Activated naive CD4-positive, alpha-beta T cell treated with anti-CD3 and anti-CD28 coated beads, Interleukin-2, amount 50 U/mL, for 24 hours (primary cell): ENCODE measurements at regions not wholly inside any gene's neighbourhood (a gene's known extent, or its start where the extent isn't known, plus 50 kb on each side); places are given as distances from the start of the nearest gene placed in this dataset.

Experiments used
- H3K27ac Mint-ChIP-seq: one replicate; pipeline ENCODE4 v1.8.0; 2021; ENCODE audit warnings: mild to moderate bottlenecking, mixed read lengths
- H3K27me3 Mint-ChIP-seq: one replicate; pipeline ENCODE4 v1.8.0; 2021; ENCODE audit warnings: mixed read lengths
- H3K36me3 Mint-ChIP-seq: one replicate; pipeline ENCODE4 v1.8.0; 2021; ENCODE audit warnings: mixed read lengths
- H3K4me1 Mint-ChIP-seq: one replicate; pipeline ENCODE4 v1.8.0; 2021; ENCODE audit warnings: mixed read lengths
- H3K4me3 Mint-ChIP-seq: one replicate; pipeline ENCODE4 v1.8.0; 2021; ENCODE audit warnings: mild to moderate bottlenecking, mixed read lengths
- H3K9me3 Mint-ChIP-seq: one replicate; pipeline ENCODE4 v1.8.0; 2021; ENCODE audit warnings: mixed read lengths

DNA sequence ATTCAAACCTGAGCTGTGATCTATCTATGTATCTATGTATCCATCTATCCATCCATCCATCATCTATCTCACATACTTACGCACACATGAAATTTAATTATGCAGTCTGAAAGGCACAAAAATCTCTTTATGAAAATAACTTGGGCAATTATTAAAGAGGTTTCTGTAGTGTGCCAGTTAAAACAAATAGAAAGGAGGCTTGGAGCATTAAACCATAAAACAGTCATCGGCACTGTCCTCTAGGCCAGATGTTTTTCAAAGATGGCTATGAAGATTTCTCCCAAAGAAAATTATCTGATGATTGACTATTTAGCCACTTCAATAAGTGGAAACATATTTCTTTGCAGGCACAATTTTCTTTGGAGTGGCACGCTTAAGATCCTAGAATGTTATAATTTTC is 392.5 kb upstream of the RPS23 start:
- H3K27me3 Mint-ChIP-seq = peaks cover 4% of the 10 kb centered on the region
- no peak overlapping the region for H3K27ac Mint-ChIP-seq
- no peak overlapping the region for H3K4me3 Mint-ChIP-seq
- no peaks in the 10 kb centered on the region for H3K36me3 Mint-ChIP-seq
- H3K4me1 Mint-ChIP-seq = no peaks in the 10 kb centered on the region
- no peaks in the 10 kb centered on the region for H3K9me3 Mint-ChIP-seq

DNA sequence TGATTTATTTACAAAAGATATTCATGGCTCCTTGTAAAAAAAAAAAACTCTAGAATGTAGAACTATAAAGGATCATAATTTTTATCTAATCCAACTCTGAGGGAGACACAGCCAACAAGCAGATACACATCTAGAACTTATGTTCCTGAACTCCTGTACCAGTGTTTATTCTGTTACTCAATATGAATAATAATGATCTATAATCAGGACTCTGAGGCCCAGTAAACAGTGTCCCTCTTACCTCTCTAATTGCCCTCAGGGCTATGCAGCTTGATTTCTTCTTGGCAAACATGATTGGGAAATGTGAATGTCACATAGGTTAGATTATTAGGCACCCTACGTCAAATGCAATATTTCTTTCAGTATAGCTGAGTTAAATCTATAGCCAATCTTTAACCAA is 391.6 kb upstream of the RPS23 start:
- no peak overlapping the region for H3K4me3 Mint-ChIP-seq
- H3K27ac Mint-ChIP-seq = no peak overlapping the region
- H3K9me3 Mint-ChIP-seq = no peaks in the 10 kb centered on the region
- H3K27me3 Mint-ChIP-seq = peaks cover 2% of the 10 kb centered on the region
- no peaks in the 10 kb centered on the region for H3K36me3 Mint-ChIP-seq
- no peaks in the 10 kb centered on the region for H3K4me1 Mint-ChIP-seq

DNA sequence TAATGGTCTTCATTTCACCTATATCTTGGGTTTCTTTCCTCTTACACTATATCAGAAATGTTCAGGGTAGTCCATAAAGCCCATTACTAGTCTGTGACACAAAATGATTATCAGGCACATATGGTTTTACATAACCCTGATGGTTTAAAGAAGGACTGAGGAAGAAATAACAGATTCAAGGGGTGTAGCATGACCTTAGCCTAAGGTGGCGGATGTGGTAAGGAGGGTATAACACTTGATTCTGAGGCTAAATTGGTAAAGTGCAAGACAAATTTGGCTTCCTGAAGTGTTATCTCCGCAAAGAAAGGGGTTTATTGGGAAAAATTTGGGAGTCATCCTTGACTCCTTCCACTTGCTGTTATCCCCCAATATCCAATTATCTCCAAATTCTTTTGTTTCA is 388.2 kb upstream of the RPS23 start:
- Mint-ChIP-seq H3K4me3 (no peak overlapping the region), H3K36me3 (no peaks in the 10 kb centered on the region), H3K27me3 (peaks cover 2% of the 10 kb centered on the region), H3K27ac (no peak overlapping the region), H3K9me3 (no peaks in the 10 kb centered on the region), H3K4me1 (no peaks in the 10 kb centered on the region)

DNA sequence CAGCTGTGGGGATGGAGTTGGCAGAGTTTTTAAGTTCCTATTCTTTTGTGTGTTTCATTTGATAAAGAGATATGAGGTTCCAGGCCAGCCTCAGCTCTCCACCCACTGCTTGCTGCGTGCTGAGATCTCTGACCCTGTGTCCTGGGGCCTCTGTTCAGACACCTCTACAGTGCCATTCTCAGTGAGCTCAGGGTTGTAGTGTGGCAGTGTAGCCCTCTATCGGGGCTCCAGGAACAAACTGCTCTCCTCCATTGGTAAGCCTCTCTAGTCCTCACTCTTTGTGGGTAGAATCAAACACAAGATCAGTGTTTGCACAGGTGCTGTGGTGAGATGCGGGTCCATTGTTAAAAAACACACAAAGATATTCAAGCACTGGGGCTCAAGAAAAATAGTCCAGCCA is 386.6 kb upstream of the RPS23 start:
- Mint-ChIP-seq H3K27me3 (peaks cover 2% of the 10 kb centered on the region), H3K9me3 (no peaks in the 10 kb centered on the region), H3K36me3 (no peaks in the 10 kb centered on the region), H3K4me3 (no peak overlapping the region), H3K27ac (no peak overlapping the region), H3K4me1 (no peaks in the 10 kb centered on the region)

DNA sequence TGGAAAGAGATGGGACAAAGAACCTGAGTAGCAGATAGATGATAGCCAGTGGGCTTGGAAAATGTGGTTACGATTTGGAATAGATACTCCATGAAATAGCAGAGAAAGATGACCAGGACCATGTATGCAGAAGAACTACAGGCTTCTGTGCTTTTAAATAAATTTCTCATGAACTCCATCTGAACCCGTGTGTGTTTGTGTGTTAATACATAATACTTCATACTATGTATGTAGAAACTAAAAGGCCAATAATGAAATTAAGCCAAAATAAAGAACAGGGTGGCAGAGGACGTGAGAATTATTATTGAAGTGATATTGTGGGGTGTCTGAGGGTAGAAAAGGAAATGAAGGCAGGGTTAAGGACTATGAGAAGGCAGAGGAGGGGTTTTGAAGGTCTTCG is 385.1 kb upstream of the RPS23 start:
- no peaks in the 10 kb centered on the region for H3K36me3 Mint-ChIP-seq
- H3K4me3 Mint-ChIP-seq = no peak overlapping the region
- no peaks in the 10 kb centered on the region for H3K4me1 Mint-ChIP-seq
- no peaks in the 10 kb centered on the region for H3K9me3 Mint-ChIP-seq
- no peaks in the 10 kb centered on the region for H3K27me3 Mint-ChIP-seq
- no peak overlapping the region for H3K27ac Mint-ChIP-seq

DNA sequence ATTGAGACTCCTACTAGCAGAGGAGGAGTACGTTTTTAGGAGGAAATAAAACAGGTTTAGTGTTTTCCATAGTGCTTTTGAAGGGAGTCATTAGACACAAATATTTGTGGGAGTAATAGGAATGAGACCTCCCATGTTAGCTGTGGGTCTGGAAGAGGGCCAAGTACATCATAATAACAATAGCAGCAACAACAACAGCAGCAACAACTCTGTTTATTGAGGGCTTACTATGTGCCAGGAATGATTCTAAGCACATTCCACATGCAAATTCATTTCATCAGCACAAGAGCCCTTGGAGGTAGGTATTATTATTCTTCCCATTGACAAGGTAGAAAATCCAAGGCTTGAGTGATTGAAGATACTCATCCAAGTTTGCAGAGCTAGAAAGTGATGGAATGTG is 384.2 kb upstream of the RPS23 start:
- Mint-ChIP-seq H3K36me3 (no peaks in the 10 kb centered on the region), H3K4me3 (no peak overlapping the region), H3K9me3 (no peaks in the 10 kb centered on the region), H3K27ac (no peak overlapping the region), H3K27me3 (no peaks in the 10 kb centered on the region), H3K4me1 (no peaks in the 10 kb centered on the region)

DNA sequence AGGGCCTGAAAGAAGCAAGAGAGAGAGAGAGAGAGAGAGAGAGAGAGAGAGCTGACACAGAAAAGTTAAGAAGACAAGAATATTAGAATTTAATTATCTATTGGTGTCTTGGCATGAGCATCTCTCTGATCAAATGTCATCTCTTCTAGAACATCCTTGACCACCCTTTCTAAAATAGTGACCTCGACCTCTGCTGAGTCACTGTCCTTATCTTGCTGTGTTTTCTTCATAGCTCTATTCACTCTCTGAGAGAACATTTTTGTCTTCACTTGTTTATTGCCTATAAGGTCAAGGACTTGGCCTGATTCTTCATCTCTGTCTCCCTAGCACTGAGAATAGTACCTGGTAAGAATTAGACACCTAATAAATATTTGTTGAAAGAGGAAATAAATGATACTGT is 383.8 kb upstream of the RPS23 start:
- Mint-ChIP-seq H3K9me3 (no peaks in the 10 kb centered on the region), H3K27ac (no peak overlapping the region), H3K36me3 (no peaks in the 10 kb centered on the region), H3K27me3 (no peaks in the 10 kb centered on the region), H3K4me1 (no peaks in the 10 kb centered on the region), H3K4me3 (no peak overlapping the region)

DNA sequence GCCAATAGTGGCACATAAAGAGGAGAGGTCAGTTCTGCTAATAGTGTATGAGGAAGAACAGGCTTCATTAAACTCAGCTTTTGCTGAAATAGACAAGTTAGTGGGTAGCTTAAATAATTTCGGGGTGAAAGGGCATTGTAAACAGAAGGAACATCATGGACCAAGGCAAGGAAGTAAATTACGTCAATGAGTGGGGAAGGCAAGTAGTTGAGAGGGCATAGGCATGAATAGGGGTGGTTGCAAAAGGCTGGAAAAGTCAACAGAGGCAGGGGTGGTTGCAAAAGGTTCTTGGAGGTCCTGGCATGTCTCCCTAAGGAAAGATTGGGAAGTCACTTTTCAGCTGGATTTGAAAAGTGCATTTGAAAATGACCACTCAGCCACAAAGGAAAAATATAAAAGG is 383.3 kb upstream of the RPS23 start:
- no peak overlapping the region for H3K4me3 Mint-ChIP-seq
- no peaks in the 10 kb centered on the region for H3K36me3 Mint-ChIP-seq
- no peaks in the 10 kb centered on the region for H3K9me3 Mint-ChIP-seq
- H3K27ac Mint-ChIP-seq = no peak overlapping the region
- no peaks in the 10 kb centered on the region for H3K4me1 Mint-ChIP-seq
- no peaks in the 10 kb centered on the region for H3K27me3 Mint-ChIP-seq

DNA sequence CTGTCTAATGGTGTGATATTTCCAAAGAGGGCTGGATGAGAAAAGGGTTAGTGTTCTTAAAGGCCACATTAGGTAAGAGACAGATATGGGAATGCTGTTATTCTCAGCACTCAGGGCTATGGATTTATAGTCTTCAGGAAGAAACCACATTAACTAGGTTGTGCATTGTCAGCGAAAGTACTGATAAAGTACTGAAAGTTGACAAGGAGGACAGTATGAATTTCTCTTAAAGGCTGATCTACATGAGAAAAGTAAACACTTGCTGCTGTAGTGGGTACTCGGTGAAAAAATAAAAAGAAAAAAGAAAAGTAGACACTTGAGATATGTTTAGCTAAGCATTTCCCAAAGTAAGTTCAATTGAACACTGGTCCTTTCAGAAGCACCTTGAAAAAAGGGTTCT is 381.0 kb upstream of the RPS23 start:
- H3K4me3 Mint-ChIP-seq = no peak overlapping the region
- no peak overlapping the region for H3K27ac Mint-ChIP-seq
- H3K4me1 Mint-ChIP-seq = no peaks in the 10 kb centered on the region
- H3K36me3 Mint-ChIP-seq = no peaks in the 10 kb centered on the region
- H3K27me3 Mint-ChIP-seq = peaks cover 2% of the 10 kb centered on the region
- no peaks in the 10 kb centered on the region for H3K9me3 Mint-ChIP-seq

DNA sequence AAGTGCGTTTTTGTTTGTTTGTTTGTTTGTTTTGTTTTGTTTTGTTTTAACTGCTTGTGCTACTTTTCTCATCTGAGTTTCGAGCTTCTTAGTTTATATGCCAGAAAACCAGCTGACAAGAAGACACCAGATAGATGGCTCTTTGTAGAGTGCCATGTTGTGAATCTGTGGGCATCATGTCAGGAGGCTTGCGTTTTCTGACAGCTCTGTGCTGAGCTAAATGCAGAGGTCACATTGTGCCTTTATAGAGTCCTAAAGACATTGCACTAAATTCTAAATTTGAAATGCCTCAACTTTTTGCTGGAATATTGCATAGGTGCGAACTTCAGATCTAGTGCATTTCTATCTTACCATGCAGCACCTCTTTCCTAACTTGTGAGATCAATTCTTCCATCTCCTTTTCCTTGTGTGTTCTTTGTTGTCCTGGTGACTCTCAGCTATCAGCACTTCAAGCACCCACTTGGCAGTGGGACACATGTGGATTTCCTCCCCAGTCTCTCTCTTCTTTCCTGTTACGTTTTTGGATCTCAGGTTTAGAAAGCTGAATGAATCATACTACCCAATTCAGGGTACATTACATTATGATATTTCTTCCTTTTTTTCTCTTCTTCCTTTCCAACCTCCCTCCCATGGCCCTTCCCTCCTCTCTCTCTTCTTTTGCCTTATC is 379.0 kb upstream of the RPS23 start:
- H3K27ac Mint-ChIP-seq = peak overlapping the region; percentile 43
- H3K9me3 Mint-ChIP-seq = no peaks in the 10 kb centered on the region
- H3K4me3 Mint-ChIP-seq = no peak overlapping the region
- H3K4me1 Mint-ChIP-seq = no peaks in the 10 kb centered on the region
- peaks cover 7% of the 10 kb centered on the region for H3K27me3 Mint-ChIP-seq
- H3K36me3 Mint-ChIP-seq = no peaks in the 10 kb centered on the region

DNA sequence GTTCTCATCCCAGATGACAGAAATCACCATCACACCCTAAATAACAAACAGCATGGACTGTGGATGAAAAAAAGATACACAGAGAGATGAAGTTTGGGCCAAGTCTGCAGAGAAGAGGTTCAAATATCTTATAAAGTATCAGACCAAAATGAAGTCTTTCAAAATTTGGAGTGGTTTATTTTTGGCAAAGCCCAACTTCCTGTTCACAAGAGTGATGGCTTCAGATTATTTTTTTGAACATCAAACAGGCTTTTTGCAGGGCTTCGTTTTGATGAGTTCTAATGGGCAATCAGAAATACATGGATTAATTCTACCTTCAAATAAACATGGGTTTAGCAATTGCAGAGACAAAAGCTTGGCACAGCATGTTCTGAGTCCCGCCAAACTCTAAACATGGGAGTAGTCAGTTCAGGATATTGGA is 378.2 kb upstream of the RPS23 start:
- Mint-ChIP-seq H3K27ac (no peak overlapping the region), H3K36me3 (no peaks in the 10 kb centered on the region), H3K4me1 (no peaks in the 10 kb centered on the region), H3K4me3 (no peak overlapping the region), H3K9me3 (no peaks in the 10 kb centered on the region), H3K27me3 (peaks cover 8% of the 10 kb centered on the region)

DNA sequence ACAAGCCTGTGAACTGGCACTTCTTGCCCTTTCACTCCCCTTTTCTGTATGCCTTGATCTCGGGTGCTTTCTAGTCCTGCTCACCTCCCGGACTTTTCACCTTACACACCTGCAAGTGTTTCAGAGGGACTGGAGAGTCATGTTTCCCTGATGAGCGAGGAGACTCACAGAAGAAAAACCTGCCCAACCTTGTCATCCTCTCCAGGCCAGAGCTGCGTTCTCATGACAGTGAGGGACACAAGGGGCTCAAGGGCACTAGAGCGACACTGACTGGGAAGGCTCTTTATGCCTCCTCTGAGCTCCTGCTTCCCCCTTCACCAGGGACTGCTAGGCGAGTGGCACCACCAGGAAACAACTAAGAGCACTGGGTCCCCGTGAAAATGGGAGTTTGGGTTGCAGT is 376.9 kb upstream of the RPS23 start:
- H3K4me3 Mint-ChIP-seq = no peak overlapping the region
- no peaks in the 10 kb centered on the region for H3K9me3 Mint-ChIP-seq
- no peaks in the 10 kb centered on the region for H3K4me1 Mint-ChIP-seq
- no peak overlapping the region for H3K27ac Mint-ChIP-seq
- no peaks in the 10 kb centered on the region for H3K36me3 Mint-ChIP-seq
- H3K27me3 Mint-ChIP-seq = peaks cover 8% of the 10 kb centered on the region

DNA sequence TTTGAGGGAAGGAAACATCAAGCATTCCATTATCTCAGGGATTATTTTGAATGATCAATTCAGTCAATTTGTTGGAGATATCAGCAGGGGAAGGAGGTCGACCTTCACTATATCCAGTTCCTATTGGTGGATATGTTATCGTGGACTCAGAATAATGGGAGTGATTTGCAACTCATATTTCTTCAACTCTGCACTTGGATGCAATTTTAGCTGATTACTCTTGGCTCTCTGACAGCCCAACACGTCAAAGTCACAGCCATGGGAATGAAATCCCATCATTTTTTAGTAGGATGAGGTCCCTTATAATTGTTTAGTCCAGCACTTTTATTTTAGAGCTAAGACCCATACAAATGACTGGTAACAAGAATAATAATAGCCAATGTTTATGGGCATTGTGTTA is 371.8 kb upstream of the RPS23 start:
- Mint-ChIP-seq H3K9me3 (no peaks in the 10 kb centered on the region), H3K4me1 (no peaks in the 10 kb centered on the region), H3K27ac (no peak overlapping the region), H3K27me3 (peaks cover 8% of the 10 kb centered on the region), H3K4me3 (no peak overlapping the region), H3K36me3 (no peaks in the 10 kb centered on the region)

DNA sequence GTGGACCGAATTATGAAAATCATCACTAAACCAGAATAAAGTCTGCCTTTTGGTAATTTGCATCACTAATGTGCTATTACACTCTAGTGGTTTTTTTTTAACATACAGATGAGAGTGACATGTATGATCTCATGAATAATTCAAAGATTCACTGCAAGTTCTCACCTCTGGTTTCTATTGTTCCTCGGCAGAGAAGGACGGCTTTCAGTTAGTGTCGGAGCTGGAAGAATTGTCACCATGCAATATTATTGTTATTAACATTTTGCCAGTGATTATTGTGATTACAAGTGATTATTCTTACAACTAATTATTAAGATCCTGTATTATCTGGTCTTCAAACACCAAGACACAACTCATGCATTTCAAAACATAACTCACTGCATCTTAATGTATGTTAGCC is 366.6 kb upstream of the RPS23 start:
- no peaks in the 10 kb centered on the region for H3K9me3 Mint-ChIP-seq
- H3K27me3 Mint-ChIP-seq = no peaks in the 10 kb centered on the region
- H3K27ac Mint-ChIP-seq = no peak overlapping the region
- no peaks in the 10 kb centered on the region for H3K4me1 Mint-ChIP-seq
- H3K36me3 Mint-ChIP-seq = no peaks in the 10 kb centered on the region
- H3K4me3 Mint-ChIP-seq = no peak overlapping the region

DNA sequence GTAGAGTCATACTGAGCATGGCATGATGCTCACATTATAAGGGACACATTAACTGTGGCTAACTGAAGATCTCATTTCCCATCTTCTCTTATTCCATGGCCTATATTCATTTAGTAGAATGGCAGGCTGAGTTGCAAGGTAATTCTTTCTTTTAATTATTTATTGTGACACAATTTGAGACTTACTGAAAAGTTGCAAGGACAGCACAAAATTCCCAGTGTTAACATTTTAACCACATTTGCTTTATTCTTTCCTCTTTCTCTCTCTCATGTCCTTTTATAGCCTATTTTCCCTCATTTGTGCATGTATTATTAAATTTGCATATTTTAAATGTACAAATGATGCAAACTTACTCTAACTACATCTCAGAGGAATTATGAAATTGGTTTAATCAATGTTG is 366.1 kb upstream of the RPS23 start:
- no peaks in the 10 kb centered on the region for H3K9me3 Mint-ChIP-seq
- no peak overlapping the region for H3K27ac Mint-ChIP-seq
- no peaks in the 10 kb centered on the region for H3K36me3 Mint-ChIP-seq
- H3K4me3 Mint-ChIP-seq = no peak overlapping the region
- H3K27me3 Mint-ChIP-seq = no peaks in the 10 kb centered on the region
- no peaks in the 10 kb centered on the region for H3K4me1 Mint-ChIP-seq

DNA sequence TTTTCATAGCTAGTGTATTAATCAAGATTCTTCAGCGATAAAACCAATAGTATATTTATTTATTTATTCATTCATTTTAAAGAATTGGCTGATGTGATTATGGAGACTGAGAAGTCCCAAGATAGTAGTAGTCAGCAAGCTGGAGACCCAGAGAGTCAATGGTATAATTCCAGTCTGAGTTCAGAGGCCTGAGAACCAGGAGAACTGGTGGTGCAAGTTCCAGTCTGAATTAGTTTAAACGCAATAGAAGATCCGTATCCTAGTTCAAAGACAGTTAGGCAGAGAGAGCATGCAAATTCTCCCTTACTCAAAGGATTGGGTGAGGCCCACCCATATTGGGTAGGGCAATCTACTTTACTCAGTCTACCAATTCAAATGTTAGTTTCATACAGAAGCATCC is 364.2 kb upstream of the RPS23 start:
- Mint-ChIP-seq H3K4me3 (no peak overlapping the region), H3K4me1 (no peaks in the 10 kb centered on the region), H3K27ac (no peak overlapping the region)

DNA sequence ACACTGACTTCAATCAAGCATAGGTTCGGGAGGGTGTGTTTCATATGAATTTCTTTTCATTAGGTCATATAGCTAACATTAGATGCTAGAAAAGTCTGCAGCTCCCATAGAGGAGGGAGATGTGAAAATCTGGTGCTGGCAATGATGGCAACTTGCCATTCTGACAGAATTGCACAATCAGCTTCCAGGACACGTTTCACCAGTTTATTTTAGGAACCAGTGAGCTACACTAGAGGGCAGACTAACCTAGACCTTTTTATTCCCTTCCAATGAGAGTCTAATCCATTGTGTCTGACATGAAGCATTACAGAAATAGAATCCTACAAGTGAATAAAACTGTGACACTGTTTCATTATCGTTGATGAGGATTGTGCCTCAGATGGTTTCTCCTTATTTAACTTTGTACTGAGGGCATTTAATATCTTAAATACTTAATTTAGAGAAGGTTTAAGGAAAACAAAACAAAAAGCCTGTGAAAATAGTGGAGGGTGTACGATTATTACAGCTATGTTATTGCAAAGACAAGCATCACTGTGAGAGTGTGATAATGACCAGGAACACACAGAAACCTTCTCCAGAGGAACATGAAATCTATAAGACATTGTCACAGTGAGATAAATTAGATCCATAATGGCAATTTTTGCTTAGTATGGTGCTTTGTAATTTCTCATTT is 363.3 kb upstream of the RPS23 start:
- H3K4me1 Mint-ChIP-seq = no peaks in the 10 kb centered on the region
- H3K27me3 Mint-ChIP-seq = no peaks in the 10 kb centered on the region
- H3K36me3 Mint-ChIP-seq = no peaks in the 10 kb centered on the region
- no peaks in the 10 kb centered on the region for H3K9me3 Mint-ChIP-seq
- H3K27ac Mint-ChIP-seq = no peak overlapping the region
- no peak overlapping the region for H3K4me3 Mint-ChIP-seq

More for the DNA sequence above, 364.2 kb upstream of the RPS23 start:
- Mint-ChIP-seq H3K9me3 (no peaks in the 10 kb centered on the region), H3K27me3 (no peaks in the 10 kb centered on the region), H3K36me3 (no peaks in the 10 kb centered on the region)
